Spleen (tissue), 7 donors: ENCODE measurements at regions not wholly inside any gene's neighbourhood (a gene's known extent, or its start where the extent isn't known, plus 50 kb on each side); places are given as distances from the start of the nearest gene placed in this dataset.

Experiments
- CTCF ChIP-seq, 11 experiments: fragments of 200-600 bp in 7 of 11; fragments of 450-650 bp in 4 of 11; sonication (generic) in 4 of 11; IDR thresholded peaks in 8 of 11; conservative IDR thresholded peaks in 3 of 11; 1 replicate in 7 of 11; 2 replicates in 4 of 11; pipeline versions ENCODE4 v1.4.0 to v1.8.0; 2016 to 2021; ENCODE audit warnings: antibody characterized with exemption in 11 of 11, inconsistent platforms in 4 of 11, mild to moderate bottlenecking in 1 of 11
- POLR2AphosphoS5 ChIP-seq, 3 donors: sonication (generic); formaldehyde crosslinking; IDR thresholded peaks; one replicate each; pipeline ENCODE4 v1.5.1; 2017; ENCODE audit warnings: antibody characterized with exemption in 3 of 3
- donor health status: DM: no; HTN: no; CAD: no; lungs with moderate emphysema.
- donor health status: DM: no; HTN: no; CAD: no.
- donor health status: DM: no; HTN: no; CAD: no.

- no peak for TF ChIP-seq CTCF (IDR thresholded peaks at IDR 0.05 in 8 of 11, conservative IDR thresholded peaks at IDR 0.05 in 3 of 11)
- no peak for TF ChIP-seq POLR2AphosphoS5 (IDR thresholded peaks at IDR 0.05)
Observed at GRCh38 chr10:55801353-55801661, 559.8 kb downstream of the ZWINT start.
